HG03108 (cell line): ENCODE measurements at regions not wholly inside any gene's neighbourhood (a gene's known extent, or its start where the extent isn't known, plus 50 kb on each side); places are given as distances from the start of the nearest gene placed in this dataset.
"Not testable (repeated sequence)": the region's sequence is repeated elsewhere in the genome, so short reads cannot be mapped to it uniquely, and the experiment has no call there.

Experiments used
- ATAC-seq: cut with Tn5 transposase; IDR thresholded peaks from one replicate; pipeline ENCODE4 v1.9.1; 2021; ENCODE audit warnings: moderate library complexity; ENCODE audit not compliant: unreplicated experiment

DNA sequence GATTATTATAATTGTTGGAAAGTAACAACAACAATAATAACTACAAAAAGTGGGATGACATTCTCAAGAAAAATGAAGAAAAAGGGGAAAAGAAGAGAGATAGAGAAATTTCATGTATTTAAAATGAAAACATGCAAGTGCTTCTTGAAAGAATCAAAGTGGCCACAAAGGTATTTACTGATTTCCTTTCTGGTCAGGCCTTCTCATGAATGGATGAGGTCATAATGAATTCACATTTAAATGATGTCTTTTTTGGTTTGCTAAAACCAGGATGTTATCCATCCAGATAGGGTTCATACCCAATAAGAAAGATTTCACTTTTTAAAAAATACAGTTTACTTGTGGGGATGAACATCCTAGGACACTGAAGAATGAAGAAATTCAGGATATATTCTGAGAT is 446.4 kb upstream of the PTGER4 start:
- ATAC-seq = no peak

DNA sequence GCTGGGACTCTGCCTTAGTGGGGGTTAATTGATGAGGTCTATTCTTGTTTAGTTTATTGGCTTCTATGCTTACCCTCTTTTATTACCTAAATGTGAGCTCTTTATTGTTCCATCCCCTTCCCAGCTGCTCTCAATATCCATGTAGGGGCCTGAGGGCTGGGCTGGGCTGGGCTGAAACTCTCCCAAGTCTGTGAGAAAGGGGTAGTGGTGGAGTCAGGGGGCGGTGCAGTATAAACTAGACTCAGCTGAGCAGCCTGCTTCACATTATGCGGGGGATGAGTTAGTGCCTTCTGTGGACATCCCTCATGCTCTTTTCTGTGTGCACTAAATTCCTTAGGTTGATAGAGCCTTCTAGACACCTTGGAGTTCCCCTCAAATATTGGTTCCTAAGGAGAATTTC is 451.8 kb upstream of the PTGER4 start:
- no peak for ATAC-seq

DNA sequence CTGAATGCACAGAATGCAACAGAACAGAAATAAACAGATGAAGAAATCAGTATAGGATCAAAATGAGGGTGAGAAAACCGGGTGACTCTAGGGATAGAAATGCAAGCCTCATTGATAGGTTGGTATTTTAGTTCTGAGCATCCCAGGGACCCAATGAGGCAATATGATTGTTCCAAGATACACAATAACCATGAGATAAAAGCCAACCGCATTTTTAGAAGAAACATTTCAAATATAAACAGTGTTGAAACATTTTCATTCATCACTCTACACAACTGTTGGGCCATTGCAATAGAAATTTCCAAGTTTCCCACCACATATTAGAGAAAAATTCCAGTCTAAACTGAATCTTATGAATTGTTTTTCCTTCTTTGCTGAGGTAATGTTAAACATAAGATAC is 452.3 kb upstream of the PTGER4 start:
- ATAC-seq = no peak

DNA sequence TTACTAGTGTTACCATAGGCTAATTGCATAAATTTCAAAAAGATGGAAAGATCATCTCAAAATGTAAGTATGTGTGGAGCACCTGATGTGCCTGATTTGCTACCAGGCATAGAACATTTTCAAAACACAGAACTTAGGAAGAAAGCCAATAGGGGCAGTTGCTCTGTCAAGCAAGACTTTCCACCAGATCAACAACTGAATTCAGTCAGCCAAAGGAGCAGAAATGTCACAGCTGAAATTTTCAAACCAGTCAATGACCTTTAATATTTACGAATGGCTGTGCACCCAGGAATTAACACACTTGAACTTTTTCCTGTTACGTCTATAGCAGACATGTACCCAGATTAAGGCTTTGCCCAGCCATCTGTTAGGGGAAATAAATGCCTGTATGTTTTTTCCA is 452.8 kb upstream of the PTGER4 start:
- ATAC-seq = no peak

DNA sequence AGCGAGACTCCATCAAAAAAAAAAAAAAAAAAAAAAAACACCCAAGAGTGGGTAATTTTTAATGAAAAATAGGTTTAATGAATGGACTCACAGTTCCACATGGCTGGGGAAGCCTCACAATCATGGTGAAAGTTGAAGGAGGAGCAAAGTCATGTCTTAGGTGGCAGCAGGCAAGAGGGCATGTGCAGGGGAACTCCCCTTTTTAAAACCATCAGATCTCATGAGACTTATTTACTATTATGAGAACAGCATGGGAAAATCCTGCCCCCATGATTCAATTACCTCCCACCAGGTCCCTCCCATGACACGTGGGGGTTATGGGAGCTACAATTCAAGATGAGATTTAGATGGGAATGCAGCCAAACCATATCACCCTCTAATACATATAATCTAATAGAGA is 454.6 kb upstream of the PTGER4 start:
- not testable (repeated sequence) for ATAC-seq

DNA sequence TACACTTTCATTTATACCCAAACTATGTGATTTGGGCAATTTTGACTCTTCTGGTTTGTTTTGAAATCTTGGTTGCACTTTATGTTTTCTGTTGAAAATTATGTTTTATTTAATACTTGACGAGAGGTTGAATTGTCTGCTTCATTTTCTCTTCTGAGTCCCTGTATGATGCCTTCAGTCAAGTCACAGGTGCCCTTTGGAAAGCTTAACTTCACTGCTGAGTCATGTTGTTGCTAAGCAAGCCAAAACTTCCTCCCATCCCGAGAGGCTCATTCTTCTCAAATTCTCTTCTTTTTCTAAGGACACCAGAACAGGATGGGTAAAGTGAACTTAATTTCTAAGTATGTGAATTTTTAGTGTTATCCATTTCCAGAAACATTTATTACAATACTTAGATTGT is 455.3 kb upstream of the PTGER4 start:
- no peak for ATAC-seq

DNA sequence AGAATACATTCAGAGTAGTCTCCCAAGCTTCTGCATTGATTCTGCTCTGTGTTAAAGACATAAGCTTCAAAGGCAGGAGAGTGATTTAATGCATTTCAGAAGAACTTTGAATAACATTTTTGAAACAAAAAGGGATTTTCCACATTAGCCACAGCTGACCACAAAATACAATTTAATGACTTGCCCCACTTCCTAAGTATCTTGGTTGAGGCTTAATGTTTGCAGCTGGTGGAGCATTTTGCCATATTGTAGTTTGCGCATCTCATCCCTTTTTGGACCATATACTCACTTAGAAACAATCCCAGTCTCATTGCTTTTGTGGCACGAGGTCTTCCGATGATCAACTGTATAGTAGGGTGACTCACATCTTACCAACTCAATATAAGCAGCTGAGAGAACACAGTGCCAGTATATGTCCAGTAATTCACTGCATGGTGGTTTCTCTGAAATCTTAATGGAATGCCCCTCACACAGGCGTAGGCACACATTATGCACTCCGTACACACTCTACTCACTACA is 455.8 kb upstream of the PTGER4 start:
- peak; percentile 47 for ATAC-seq

DNA sequence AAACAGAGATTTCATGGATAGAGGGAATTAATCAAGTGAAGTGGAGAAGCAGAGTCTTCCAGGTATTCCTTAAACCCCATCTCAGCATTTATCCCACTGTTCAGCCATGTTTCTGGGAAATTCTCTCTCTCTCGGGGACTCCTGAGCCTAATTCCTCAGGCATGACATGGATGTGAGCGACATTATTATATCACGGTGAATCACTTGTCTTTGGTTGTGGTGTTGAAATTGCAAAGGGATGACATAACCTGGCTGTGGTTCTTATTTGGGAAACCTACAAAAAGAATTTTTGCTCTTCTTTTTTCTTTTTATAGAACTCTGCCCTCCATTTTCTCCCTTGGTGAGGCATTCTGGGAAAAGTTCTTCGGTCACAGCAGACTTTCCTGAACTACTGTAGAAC is 457.9 kb upstream of the PTGER4 start:
- ATAC-seq = no peak

DNA sequence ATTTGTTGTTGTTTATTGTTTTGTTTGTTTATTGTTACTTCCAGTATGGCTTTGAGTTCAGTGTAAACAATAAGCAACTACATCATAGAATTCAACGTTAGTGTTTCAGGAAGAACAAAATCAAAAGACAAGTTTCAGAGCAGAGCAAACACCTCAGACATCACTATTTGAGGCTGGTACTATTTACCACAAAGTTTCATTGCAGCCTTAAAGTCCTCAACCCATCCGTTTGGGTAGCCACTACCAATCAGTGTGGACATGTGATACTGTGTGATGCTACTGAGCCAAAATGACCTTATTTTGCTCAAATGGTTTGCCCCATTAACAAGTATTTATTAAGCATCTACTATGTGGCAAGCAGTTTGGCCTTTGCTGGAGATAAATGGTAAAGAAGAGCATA is 458.5 kb upstream of the PTGER4 start:
- no peak for ATAC-seq

DNA sequence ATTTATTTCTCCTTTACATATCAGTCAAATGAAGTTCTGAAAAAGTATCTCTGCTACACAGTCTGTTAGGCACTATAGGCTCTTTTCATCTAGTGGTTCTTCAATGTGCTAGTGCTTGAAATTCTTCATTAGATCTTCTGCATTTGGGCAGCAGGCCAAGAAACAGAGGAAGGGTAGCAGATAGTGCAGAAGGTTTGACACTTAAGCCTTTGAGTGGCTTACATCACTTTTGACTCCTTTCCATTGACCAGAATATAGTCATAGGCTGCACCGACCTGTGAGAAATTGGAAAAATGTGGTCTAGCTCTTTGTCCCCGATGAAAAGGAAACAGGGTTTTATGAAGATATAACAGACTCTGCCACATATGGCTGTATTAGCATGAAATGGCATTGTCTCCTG is 459.5 kb upstream of the PTGER4 start:
- no peak for ATAC-seq

DNA sequence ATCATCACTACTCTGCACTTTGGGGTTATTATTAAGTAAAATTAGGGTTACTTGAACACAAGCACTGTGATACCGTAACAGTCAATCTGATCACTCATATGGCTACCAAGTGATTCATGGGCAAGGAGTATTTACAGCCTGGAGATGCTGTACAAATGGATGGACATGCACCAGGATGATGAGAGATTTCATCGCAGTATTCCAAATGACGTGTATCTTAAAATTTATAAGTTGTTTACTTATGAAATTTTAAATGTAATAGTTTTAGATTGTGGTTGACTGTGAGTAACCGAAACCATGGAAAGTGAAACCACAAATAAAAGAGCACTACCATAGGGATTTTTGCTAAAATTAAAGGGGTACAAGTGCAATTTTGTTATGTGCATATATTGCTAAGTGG is 462.2 kb upstream of the PTGER4 start:
- ATAC-seq = no peak

DNA sequence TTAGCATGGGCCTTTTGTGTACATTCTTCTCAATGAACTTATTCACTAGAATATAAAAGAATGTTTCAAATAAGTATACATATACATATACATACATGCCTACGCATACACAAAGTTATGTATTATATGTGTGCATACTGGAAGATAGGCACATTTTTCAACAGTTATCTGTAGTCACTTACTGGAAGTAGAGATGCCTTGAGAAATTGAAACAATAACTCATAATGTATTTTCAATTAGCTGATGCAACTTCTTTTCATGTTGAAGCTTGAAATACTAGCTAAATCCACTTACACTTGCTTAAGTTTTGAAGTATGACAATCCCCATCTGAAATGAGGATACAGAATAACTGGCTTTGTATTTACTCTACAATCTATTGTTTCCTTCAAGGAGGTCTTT is 469.0 kb upstream of the PTGER4 start:
- ATAC-seq = no peak

DNA sequence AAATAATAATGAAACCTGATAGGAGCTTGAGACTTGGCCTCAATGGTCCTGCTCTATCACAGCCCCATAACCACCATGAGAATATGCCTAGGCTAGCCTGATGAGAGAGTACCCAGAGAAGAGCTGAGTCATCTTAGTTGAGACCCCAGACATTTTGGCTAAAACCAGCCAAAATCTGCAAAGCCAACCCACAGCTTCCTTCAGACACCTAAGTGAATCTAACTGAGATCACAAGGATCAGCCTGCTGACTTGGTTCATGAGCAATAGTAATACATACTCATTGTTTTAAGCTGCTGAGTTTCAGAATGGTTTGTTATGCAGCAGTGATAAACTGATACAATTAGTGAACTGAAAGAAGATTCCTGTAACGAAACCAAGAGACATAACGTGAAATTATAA is 473.7 kb upstream of the PTGER4 start:
- no peak for ATAC-seq

DNA sequence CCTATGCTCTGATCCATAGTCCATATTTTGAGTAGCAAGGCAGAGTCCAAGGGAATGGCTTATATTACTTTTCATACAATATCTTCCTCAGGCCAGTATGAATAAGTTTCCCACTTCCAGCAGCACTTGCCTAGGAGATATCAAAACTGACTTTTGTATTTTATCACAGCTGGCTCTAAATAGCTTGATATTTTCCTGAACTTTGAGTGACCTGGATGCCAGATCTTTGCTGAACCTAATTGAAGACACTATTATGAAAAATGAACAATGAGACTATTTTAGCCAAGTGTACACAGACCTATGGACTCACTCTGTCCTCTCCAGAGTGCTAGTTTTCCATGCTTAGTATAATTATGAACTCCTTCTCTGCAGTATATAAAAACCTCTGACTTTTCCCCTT is 475.6 kb upstream of the PTGER4 start:
- ATAC-seq = no peak

DNA sequence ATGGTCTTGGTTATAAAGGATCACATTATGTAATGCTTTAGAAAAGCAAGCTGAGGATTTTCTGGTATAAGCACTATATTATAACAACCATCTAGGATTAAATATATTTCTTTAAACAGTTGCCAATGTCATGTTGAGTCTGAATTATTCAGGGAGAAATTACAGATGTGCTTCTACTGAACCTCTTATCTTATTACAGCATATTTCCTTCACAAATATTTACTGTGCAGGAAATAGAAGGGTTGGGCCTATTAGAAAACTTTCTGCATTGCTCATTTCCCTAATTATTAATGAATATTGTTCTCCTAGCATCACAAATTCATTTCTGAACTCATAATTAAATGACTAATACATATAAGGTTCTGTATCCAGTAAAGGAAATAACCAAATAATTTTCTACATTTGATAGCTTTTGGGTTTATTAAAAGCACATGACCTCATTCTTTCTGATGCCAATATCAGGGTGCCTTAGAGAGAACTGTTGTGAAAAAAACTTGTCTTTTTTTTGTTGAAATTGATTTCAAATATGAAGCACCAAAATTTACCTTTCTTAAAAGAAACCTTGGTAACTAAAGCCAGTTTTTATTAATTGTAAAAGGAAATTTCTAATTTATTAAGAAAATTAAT is 476.8 kb upstream of the PTGER4 start:
- ATAC-seq = no peak

DNA sequence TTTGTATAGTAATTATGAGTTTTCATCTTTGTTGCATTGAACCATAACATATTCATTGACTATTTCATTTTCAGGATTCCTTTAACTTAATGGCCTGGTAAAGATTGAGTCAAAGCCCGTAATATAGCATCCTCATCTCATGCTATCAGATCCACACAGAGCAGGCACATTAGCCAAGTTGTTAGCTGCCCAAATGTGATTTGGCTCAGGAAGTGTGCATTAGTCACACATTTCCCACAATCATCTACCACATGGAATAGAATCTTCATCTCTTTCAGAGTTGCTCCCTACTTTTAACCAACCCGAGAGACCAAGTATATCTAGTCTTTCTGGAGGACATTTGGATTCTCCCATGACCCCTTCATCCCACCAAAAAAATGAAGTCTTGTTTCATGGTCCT is 481.0 kb upstream of the PTGER4 start:
- ATAC-seq = no peak

DNA sequence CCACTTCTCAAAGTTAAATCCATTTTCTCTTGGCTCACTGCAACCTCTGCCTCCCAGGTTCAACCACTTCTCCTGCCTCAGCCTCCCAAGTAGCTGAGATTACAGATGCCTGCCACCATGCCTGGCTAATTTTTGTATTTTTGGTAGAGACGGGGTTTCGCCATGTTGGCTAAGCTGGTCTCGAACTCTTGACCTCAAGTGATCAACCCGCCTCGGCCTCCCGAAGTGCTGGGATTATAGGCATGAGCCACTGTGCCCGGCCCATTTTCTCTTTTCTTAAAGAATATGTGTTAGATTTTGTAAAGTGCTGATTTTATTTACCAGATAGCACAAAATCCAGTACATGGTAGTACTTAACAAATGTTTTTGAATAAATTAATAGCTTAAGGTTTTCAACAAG is 484.1 kb upstream of the PTGER4 start:
- ATAC-seq = not testable (repeated sequence)

DNA sequence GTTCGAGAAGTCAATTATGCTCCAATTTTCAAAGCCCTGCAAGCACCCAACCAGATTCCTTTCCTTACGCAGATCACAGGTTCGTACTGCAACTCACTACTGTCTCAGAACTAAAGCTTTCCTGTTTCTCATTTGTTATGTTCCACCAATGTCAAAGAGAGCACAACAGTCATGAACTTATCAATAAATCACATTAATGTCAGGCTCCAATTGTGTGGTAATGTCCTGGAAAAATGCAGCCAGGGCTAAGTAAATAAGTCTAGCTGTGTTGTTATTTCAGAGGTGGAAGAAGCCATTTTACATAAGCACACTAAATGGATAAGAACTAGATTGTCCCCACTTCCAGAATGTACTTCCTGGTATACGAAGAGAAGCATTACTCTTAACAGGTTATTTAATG is 488.6 kb upstream of the PTGER4 start:
- no peak for ATAC-seq

DNA sequence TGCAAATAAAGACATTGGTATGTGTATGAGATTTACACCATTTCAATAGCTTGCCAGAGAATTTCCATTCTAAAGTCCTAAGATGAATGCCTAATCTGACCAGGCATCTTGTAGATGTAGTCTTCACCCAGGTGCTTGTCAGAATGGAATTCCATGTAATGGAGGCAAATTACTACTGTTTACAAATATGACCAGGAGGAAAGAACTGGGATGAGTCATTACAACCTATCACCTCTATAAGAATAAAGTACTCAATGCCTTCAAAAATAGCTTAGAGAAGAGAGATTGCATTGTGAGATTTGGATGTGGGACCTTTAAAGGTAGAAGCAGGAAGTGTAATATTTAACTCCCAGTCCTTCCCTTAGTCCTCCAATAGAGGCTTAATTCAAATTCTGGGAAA is 507.0 kb upstream of the PTGER4 start:
- ATAC-seq = no peak

DNA sequence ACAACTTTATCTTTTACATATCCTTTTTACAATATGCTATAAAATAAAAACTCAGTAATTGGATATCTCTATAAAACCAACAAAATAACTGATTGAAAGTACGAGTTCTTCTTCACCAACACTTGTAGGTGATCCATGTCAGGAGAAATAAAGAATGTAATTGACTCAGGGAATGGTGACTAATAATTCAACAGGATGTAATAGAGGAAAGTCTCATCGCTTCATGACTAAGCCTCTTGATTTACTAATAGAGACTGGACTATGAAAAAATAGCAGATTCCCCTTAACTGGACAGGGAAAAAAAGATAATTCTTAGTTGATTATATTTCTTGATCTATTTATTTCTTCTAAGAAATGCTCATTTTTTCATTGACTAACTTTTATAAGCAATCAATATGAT is 507.7 kb upstream of the PTGER4 start:
- no peak for ATAC-seq

DNA sequence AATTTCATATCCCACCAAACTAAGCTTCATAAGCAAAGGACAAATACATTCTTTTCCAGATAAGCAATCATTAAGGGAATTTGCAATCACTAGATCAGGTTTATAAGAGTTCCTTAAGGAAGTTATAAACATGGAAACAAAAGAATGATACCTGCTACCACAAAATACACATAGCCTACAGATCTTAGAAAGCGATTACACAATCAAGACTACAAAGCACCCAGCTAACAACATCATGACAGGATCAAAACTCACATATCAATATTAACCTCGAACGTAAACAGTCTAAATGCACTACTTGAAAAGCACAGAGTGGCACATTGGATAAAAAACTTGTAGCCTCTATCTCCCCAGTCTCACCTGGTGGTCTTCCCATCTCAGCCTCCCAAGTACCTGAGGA is 512.4 kb upstream of the PTGER4 start:
- no peak for ATAC-seq

DNA sequence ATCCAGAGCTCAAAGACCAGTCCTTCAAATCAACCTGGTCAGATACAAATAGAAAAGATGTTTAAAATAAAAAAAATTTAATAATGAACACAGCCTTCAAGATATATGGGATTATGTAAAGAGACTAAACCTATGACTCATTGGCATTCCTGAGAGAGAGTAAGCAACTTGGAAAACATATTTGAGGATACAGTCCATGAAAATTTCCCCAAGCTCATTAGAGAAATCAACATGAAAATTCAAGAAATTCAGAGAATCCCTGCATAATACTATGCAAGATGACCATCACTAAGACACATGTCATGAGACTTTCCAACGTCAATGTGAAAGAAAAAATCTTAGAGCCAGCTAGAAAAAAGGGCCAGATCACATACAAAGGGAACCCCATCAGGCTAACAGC is 512.9 kb upstream of the PTGER4 start:
- ATAC-seq = no peak
